ENCODE measurements at regions not wholly inside any gene's neighbourhood (a gene's known extent, or its start where the extent isn't known, plus 50 kb on each side); places are given as distances from the start of the nearest gene placed in this dataset.

DNA sequence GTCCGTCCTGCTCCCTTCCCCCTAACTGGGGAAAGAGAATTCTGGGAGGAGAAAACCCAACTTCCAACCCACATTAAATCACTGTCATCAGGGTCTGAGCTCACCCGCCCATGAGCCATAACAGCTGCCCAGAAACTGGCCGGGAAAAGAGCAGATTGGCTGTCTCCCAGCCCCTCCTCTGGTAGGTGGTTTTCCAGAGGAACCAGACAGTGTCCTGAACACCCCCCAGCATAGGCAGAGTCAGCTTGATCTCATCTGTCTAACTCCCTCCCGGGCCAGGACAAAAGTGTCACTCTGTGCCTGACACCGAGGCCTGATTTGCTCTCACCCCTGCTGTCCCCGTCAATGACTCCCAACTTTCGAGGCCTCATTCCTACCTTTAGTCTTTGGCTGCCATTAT is 197.0 kb downstream of the AXIN2 start:
- no peak for DNase-seq

DNA sequence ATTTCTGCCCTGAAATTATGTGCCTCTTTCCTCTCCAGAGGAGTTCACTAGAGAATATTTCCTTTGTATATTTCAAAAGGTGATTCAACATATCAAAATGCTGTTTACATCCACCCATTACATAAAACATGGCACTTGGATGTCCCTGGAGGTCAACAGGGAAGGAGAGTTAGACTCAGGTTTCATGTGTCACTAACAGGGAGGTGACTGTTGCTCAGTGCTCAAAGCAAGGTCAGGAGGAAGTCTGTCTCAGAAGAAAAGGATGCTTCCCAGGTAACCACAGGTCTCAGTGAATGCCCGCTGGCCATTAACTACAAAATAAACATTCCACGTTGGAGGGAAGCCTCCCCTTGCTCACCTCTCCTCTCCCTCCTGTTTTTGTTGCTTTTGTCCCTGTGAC is 198.6 kb downstream of the AXIN2 start:
- DNase-seq: no peak

DNA sequence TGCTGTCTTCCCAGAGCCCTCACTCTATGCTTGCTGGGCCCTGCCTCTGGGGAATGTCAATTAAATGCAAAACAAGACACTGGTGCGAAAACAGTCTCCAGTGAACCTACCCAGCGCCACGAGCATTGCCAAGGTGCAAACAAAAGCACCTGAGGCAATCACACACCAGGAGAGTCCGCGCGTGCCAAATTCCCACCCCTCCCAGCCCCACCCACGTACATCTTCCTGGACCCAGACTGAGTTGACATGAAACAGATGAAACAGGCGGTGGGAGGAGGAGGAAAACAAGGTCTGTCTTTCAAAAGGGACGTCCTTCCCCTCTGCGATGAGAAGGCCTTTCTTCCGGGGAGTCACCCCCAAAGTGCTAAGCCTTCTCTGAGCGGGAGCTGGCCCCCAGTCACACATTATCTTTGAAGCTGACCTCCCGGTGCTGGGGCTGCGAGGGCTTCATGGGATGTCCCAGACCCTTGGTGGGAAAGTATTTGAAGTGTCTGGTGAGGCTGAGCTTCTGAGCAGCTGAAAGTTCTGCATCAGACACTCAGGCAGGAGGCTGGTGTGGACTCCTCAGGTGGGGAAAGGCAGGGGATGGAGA is 200.4 kb downstream of the AXIN2 start:
- no peak for DNase-seq

DNA sequence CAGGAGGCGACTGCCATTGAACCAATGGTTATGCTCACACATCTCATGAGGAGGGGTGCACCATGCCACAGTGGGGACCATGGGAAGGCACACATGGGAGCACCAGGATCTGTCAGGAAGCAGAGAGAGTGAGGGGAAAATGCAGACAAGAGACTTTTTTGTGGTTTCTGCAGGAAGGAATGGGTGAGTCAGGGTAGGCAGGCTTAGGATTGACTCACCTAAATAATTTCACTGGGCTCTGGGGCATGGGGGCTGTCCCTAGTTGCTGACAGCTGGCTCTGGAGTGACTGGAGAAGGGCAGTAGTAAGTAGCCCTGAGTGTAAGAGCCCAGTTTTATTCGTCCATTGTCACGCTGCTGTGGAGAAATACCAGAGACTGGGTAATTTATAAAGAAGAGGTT is 202.4 kb downstream of the AXIN2 start:
- DNase-seq: no peak

DNA sequence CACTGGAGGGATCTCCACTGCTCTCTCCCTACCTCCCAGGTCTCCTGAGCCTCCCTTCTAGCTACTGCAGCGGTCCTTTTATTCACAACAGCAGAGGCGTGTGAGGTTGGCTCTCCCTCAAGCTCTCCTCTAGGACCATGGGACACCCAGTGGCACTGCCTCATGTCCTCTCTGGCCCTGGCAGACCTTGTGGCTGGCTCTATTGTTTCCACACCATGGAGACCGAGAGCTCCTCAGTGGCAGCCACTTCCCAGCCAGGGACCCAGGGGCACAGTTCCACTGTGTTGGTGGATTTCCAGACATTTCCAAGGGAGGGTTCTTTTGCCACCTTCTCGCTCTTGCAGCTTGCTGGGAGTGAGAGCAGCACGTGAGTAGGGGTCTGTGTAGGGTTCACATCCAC is 204.9 kb downstream of the AXIN2 start:
- DNase-seq: no peak

DNA sequence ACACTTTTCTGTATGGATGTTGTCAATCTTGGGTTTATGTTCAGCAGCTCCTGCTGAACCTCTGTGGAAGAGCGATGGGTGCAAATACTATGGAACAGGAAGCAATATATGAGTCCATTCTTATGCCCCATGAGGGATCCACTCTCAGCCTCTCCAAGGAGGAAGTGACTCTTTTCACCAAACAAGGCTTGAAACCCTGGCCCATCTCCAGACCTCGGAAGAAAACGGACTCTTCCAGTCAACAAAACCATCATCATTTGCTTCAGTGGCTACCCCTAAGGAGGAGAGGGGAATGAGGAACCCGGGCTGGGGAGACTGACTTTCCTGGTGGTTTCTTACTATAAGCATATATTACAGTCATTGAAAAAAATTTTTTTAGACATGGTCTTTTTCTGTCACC is 206.2 kb downstream of the AXIN2 start:
- DNase-seq: no peak

DNA sequence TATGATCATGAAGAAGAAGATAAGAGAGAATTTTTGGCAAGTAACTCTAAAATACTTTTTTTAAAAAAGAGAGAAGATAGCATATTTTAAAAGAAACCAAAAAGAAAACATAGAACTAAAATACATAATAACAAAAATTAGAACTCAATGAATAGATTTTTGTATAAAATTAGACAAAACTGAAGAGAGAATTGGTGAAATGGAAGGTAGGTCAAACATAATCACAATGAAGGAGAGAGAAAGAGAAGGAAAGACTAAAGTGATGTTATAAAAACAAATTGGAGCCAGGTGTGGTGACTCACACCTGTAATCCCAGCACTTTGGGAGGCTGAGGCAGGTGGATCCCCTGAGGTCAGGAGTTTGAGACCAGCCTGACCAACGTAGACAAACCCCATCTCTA is 211.5 kb downstream of the AXIN2 start:
- DNase-seq: no peak

DNA sequence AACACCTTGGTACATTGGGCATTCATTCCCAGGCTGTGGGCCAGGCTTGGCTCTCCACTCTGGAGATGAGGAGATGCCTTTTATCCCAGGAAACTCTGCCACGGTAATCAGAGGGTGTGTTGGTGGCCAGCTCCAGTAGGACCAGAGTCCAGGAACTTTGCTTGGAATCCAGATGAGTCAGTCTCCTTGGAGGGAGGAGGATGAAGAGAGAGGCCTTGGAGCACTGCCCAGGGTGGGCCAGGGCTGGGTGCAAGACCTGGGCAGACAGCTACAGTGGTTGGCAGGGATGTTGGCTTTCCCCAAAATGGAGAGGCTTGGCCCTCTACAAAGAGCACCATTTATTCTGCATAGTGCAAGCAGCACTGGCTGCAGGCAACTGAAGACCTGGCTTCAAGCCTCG is 209.0 kb downstream of the RGS9 start:
- no peak for DNase-seq

DNA sequence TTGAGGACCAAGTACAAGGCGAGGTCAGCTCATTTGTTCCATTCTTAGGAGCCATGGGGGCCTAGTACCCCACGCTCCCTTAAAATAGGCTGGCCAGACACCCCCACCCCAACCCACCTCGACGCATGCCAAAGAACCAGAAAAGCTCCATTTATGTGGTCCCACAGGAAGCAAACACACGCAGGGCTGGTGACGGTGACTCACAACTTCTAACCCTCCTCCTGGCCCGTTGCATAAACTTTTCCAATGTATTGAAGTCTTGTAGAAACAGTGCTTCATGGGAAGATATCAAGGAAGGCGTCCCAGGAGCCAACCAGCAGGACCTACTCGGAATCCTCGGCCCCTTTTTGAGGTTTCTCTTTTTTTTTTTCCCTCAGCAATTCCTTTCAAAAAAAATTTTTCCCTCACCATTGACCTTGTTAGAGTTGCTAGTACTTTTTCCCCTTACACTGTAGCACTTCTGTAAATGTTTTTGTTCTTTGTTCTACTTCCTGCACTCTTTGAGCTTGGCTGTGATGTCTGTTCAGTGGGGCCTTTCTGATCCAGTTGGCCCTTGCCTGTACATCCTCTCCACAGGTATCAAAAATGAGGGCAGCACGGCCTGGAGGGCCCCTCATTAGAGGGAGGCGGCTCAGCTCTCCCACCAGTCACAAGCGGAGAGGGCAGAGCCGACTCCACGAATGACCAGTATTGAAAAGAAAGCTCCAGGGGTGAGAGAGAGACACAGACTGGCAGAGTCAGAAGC is 208.3 kb downstream of the RGS9 start:
- DNase-seq: no peak

DNA sequence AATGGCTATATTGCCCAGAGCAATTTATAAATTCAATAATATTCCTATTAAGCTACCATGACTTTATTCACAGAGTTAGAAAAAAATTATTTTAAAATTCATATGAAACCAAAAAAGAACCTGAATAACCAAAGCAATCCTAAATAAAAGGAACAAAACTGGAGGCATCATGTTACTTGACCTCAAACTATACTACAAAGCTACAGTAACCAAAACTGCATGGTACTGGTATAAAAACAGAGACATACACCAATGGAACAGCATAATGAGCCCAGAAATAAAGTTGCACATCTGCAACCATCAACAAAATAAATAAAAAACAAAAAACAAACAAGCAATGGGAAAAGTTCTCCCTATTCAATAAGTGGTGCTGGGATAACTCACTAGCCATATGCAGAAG is 203.2 kb downstream of the RGS9 start:
- DNase-seq: no peak

DNA sequence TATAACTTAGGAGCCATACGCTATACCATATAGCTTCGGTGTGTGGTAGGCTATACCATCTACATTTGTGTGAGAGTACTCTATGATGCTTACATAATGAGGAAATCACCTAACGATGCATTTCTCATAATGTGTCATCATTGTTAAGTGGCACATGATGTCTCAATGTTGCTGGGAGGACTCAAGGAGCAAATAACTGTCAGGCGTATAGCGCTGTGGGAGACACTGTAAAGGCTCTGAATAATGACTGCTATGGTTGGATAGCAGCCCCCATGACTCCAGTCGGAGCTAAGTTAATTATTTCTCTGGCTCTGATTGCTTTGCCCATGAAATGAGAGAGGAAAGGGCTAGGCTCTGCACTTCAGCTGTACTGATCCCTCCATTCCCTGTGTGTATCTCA is 197.2 kb downstream of the RGS9 start:
- no peak for DNase-seq

DNA sequence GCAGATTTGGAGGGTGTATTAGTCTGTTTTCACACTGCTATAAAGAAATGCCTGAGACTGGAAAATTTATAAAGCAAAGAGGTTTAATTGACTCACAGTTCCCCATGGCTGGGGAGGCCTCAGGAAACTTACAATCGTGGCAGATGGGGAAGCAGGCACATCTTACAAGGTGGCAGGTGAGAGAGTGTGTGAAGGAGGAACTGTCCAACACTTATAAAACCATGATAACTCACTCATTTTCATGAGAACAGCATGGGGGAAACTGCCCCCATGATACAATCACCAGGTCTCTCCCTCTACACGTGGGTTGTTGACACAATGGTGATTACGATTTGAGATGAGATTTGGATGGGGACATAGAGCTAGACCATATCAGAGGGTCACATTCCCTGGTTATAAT is 195.6 kb downstream of the RGS9 start:
- no peak for DNase-seq

DNA sequence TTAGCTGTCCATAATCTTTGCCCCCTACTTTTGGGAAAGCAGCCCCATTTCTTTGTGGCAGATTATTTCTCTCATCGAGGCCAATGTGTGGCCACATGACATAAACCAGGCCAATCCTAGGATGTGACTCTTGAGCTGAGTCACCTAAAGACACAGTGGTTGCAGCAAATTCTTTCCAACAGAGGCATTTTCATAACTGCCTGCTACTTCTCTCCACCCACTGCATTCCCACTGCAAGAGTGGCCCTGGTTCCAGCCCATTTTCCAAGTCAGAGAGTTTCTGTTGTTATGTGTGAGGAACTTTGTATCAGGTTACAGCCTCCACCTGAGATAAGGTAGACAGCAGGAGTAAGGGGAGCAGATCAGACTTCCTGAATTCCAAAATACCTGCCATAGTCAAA is 195.2 kb downstream of the RGS9 start:
- no peak for DNase-seq

DNA sequence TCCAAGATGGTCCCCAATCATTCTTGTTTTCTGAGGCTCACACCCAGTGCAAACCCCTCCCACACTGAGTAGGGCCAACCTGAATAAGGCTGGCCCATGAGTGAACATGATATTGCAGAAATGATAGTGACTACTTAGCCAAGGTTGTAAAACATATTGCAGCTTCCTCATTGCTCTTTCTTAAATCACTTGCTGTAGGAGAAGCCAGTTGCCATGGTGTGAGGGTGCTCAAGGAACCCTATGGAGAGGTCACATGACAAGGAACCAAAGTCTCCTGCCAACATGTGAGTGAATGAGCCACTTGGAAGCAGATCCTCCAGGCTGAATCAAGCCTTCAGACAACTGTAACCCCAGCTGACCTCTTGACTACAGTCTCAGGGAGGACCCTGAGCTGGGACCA is 191.4 kb downstream of the RGS9 start:
- DNase-seq: no peak

DNA sequence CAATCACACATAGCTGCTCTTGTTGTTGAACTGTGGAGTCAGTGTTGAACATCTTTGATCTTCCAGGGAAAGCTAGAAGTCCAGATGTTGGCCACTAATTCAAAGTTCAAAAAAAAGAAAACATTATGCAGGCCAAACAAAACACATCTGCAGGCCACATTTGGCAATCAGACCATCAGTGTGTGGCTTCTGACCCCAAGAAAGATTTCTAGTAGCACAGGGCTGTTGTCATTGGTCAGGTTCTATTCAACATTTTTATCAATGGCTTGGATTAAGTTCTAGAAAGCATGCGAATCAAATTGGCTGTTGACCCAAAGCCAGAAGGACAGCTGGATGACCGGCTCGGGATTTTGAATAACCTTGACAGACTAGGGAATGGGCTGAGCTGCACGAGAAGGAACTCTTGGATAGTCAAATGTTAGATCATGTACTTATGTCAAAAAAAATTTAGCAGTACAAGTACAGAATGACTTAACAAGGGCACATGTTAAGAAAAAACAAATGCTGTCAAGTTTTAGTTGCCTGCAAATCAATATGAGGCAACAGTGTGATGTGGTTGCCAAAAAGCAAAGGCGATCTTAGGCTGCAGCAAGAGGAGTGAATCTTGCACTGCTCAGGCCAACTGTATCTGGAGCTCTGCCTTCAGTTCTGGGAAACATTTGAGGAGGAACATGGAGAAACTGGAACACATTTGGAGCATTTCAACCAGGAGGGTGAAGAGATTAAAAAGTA is 187.6 kb downstream of the RGS9 start:
- DNase-seq: no peak

DNA sequence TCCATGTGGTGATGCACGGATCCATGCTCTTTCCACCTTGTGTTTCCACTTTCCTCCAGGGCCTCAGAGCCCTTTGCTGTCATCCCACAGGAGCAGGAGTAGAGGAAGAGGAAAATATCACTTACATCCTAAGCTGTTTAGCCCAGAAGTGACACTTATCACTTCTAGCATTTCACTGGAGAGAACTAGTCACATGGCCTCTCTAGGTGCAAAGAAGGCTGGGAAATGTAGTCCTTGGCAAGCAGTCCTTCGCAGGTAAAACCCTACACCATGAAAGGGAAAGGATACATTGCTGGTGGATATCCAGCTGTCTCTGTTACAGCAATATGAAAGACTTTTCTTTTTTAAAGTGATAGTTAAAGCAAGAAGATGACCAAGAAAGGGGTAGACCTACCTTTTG is 185.9 kb downstream of the RGS9 start:
- peak in 1 of 2 experiments; percentile 39 for DNase-seq

DNA sequence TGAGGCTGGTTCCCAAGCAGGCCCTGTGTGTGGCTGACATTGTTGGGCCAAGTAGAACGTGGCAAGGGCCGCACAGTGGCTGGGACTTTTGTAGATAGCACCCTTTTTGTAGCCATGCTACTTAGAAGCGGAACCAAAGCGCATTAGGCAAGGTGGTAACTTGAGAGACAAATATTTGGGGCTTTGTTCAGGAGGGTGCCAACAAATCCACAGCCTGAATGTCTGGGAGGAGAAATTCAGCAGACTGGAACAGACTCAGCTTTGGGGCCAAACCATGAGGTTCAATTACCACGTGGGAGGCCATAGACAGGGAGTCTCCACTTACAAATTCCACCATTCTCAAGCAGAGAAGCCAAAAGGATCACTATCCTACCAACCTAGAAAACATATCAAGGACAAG is 183.7 kb downstream of the RGS9 start:
- no peak for DNase-seq

DNA sequence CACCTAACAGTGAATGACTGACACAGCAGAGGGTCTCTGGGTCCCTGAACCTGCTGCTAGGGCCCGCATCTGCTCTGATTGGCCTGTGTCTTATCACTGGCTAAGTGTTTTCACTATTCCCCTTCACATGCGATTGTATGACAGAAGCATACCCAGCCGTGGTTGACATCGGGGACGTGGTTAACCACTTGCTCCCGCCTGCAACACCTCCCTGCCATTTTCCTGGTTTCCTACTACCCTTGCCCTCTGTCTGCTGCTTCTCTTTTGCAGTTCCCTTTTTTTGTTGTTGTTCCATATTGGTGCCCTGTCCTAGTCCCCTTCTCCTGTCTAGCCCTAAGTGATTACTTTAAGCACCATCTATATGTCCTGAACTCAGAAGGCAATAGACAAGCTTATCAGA is 177.0 kb downstream of the RGS9 start:
- DNase-seq: no peak

DNA sequence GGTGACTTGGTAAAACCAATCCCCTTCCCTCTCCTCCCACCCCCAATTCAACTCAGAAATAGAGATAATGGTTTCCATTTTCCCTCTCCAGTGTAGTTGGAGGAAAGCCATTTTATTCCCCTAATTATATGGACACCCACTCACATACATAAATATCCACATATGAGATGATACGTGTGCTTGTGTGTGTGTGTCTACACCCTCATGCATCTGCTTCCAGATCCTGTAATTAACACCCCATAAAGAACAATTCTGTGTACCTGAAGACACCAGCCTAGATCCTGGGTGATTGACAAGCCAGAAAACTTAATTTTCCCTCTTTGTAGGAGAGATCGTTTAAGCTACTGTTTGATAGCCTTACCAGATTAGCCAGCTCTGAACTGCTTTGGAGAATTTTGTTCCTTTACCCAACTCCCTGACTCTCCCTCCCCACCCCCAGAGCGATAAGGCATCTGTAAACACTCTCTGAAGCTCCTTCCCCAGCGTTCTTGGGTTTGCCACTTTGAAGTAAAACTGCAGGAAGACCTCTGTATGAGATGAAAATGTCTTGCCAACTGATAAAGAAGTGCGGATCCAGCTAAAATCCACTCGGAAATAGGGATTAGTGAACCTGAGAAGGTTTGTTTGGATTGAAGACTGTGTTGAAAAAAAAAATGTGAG is 175.7 kb downstream of the RGS9 start:
- DNase-seq: no peak

DNA sequence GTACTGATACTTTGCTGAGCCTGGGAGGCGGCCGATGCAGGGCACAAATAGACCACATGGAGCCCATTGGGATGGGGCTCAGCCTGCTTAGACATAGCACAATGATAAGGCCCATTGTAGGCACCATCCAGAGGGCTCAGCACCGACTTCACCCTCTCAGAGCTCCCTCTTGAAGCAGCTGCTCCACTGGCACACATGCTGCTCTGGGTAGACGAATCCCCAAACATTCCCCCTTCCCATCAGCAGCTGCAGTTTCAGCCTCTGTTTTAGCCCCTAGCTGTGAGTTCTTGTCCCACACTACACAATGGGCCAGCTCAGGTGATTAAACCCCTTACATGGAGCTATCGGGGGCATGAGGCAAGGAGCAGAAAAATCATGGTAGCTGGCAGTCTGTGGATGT is 174.1 kb downstream of the RGS9 start:
- no peak for DNase-seq

DNA sequence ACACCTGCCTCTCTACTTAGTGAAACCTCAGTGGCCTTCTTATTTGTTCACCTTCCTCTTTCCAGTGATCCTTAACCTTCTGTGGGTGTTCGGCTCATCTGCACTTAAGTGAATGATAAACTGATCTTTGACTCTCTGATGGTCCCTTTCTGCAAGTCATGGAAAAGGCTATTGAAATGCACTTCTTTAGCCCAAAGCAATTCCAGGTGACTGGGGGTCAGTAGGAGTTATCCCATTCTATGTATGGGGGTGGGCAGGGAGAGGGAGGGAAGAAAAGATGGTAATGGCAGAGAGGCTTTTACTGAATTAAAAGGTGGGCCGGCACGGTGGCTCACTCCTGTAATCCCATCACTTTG is 170.8 kb downstream of the RGS9 start:
- DNase-seq: no peak

DNA sequence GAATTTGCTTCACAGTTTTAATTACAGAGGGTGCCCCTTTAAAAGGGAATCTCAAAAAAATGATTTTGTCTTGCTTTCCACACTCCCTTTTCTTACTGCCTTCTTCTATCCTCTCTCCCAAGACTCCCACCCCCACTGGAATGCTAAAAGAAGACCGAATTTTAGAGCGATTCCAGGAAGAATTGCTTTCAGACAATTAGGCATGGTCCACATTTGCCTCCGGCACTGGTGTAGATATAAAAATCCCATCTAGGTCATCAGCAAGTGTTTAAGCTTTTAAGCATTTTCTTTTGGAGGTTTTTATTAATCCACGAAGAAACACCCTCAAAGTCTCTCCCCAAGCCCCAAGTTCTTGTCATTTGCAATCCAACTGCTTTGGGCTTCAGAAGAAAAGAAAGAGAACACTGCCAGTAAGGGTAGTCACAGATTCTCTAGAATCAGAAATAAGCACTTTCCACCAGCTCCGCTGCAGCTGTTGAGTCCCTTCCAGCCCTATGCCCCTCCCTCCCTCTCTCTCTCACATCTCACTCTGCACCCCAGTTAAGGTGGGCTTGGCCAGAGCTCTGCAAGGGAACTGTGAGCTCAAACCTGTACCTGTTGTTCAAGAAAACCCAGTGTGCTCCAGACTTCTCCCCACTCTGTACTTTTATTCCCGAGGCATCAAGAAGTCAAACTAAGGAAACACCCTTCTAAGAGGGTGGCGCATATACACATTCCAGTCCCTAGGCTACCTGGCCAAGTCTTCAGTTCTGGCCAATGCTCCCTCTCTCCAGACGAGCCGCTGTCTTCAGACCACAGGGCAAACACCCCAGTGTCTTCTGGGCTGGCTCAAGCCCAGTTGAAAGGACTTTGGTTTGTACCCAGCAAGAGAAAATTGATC is 170.2 kb downstream of the RGS9 start:
- DNase-seq: no peak

DNA sequence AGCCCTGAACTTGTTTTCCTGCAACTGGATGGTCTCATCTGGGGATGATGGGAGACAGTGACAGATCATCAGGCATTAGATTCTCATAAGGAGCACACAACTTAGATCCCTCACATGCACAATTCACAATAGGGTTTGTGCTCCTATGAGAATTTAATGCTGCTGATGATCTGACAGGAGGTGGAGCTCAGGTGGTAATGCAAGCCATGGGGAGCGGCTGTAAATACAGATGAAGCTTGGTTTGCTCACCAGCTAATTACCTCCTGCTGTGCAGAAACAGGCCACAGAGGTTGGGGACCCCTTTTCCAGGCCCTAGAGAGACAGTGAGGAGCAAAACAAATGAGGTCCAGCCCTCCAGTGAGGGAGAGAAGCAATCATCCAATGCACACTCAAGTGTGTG is 168.6 kb downstream of the RGS9 start:
- no peak for DNase-seq

All from NCI-H524 (cell line).